Ishikawa (cell line): ENCODE measurements at regions not wholly inside any gene's neighbourhood (a gene's known extent, or its start where the extent isn't known, plus 50 kb on each side); places are given as distances from the start of the nearest gene placed in this dataset.

ENCODE experiments used
- EGR1 ChIP-seq: IDR thresholded peaks from 2 replicates; pipeline ENCODE4 v1.6.1; 2012
- EP300 ChIP-seq: IDR thresholded peaks from 2 replicates; pipeline ENCODE4 v1.6.1; 2012; ENCODE audit warnings: borderline replicate concordance
- FOXM1 ChIP-seq: IDR thresholded peaks from 2 replicates; pipeline ENCODE4 v1.6.1; 2012; ENCODE audit warnings: low read depth, borderline replicate concordance
- TAF1 ChIP-seq: IDR thresholded peaks from 2 replicates; pipeline ENCODE4 v1.6.1; 2012; ENCODE audit warnings: low read depth, mild to moderate bottlenecking
- YY1 ChIP-seq: IDR thresholded peaks from 2 replicates; pipeline ENCODE4 v1.6.1; 2012; ENCODE audit warnings: low read depth
- TF ChIP-seq, protein P1 (sequence below): IDR thresholded peaks from 2 replicates; pipeline ENCODE4 v1.6.1; 2012; ENCODE audit warnings: low read depth, mild to moderate bottlenecking

DNA sequence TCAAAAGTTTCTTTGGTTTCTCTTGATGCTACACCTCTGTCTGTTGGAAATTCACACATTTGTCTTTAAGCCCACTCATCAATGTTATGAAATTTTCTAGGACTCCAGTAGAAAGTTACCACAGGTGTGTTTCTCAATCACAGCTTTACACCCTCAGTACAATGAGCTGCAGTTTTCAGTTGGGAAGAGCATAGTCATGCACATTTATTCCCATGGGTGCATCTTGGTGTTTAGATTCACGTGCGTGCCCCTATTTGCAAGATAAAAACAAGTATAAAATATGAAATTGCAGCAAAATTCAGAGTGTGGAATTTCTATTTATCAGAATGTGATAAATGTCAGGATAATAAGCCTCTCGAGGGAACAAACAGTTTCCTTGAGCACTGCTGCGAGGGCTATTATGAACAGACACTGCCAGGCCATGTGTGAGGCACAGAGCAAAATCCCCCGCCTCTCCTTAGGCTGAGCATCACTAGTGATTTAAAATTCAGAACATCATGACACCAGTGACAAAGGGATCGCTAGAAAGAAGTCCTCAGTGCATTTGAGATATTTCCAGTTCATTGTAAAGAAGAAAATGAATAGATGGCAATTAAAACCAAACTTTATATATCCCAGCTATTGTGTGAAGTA is 512.2 kb upstream of the TCF4 start:
- no peak for TF ChIP-seq EP300
- TF ChIP-seq, protein P1, sequence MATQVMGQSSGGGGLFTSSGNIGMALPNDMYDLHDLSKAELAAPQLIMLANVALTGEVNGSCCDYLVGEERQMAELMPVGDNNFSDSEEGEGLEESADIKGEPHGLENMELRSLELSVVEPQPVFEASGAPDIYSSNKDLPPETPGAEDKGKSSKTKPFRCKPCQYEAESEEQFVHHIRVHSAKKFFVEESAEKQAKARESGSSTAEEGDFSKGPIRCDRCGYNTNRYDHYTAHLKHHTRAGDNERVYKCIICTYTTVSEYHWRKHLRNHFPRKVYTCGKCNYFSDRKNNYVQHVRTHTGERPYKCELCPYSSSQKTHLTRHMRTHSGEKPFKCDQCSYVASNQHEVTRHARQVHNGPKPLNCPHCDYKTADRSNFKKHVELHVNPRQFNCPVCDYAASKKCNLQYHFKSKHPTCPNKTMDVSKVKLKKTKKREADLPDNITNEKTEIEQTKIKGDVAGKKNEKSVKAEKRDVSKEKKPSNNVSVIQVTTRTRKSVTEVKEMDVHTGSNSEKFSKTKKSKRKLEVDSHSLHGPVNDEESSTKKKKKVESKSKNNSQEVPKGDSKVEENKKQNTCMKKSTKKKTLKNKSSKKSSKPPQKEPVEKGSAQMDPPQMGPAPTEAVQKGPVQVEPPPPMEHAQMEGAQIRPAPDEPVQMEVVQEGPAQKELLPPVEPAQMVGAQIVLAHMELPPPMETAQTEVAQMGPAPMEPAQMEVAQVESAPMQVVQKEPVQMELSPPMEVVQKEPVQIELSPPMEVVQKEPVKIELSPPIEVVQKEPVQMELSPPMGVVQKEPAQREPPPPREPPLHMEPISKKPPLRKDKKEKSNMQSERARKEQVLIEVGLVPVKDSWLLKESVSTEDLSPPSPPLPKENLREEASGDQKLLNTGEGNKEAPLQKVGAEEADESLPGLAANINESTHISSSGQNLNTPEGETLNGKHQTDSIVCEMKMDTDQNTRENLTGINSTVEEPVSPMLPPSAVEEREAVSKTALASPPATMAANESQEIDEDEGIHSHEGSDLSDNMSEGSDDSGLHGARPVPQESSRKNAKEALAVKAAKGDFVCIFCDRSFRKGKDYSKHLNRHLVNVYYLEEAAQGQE: no peak
- TF ChIP-seq FOXM1: no peak
- TF ChIP-seq YY1: no peak
- no peak for TF ChIP-seq TAF1
- no peak for TF ChIP-seq EGR1
